ENCODE measurements at regions not wholly inside any gene's neighbourhood (a gene's known extent, or its start where the extent isn't known, plus 50 kb on each side); places are given as distances from the start of the nearest gene placed in this dataset.

DNA sequence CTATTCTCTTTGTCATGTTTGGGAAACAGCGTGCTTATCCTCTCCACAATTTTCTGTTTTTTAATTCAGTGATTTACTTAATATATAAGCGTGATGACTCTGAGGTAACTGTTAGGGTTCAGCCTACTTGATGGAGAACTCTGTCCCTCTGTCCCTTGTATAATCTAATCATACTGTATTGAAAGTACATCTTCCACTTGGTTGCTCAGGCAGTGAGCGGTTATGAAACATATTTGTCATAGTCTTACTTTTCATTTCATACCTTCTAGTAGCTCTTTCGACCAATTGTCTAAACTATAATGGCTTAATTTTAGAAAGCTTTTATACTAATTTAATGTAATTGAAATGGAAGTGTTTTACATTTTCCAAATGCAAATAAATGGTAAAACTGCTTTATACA is 469.0 kb downstream of the TLL1 start:
- TF ChIP-seq CTCF (IDR thresholded peaks at IDR 0.05; ENCODE audit: insufficient read depth, low read depth, low read length) (no peak), EZH2 (IDR thresholded peaks at IDR 0.05; ENCODE audit: insufficient read depth, low read length) (no peak)

All from astrocyte (in vitro differentiated cells and primary cell).